ENCODE measurements at regions not wholly inside any gene's neighbourhood (a gene's known extent, or its start where the extent isn't known, plus 50 kb on each side); places are given as distances from the start of the nearest gene placed in this dataset.

DNA sequence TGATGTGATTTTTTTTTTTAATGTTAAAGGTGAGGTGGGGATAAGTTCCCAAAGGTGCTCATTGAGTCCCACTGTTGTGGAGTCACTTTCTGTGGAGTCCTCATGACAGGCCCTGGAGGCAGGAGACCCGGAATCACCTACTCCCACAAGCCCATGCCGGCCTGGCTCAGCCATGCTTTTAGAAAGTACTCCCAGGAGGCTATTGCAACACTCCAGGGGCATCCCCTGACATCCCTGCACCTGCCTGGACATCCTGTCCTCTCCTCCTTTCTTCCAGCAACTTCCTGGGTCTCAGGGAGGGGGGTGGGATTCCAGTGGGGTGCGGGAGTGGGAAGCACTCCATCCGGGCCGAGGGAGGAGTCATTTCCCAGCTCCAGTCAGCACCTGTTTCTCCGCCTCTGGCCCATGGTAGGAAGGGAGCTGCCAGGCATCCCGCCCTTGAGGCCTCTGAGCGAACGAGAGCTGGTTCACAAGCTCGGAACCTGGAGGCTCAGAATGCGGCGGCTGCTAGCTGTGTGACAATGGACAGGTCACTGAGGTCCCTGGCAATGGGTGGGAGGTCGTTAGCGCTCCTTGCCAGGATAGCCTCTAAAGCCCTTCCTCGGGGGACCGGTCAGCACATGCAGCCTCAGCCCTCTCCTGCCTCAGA, 163.9 kb upstream of the ID2 start:
- Histone ChIP-seq H3K4me3 (no peak overlapping the region), H3K27me3 (no peaks in the 10 kb centered on the region), H3K27ac (no peak overlapping the region), H3K9me3 (no peaks in the 10 kb centered on the region), H3K36me3 (no peaks in the 10 kb centered on the region), H3K4me1 (no peaks in the 10 kb centered on the region)
- DNase-seq = no peak
- intact Hi-C loops (cut with DNase I) = no loop called here
- TF ChIP-seq EP300 (IDR thresholded peaks at IDR 0.05) (no peak), POLR2AphosphoS5 (IDR thresholded peaks at IDR 0.05) (no peak), POLR2A (IDR thresholded peaks at IDR 0.05) (no peak)
- TF ChIP-seq, protein P1, sequence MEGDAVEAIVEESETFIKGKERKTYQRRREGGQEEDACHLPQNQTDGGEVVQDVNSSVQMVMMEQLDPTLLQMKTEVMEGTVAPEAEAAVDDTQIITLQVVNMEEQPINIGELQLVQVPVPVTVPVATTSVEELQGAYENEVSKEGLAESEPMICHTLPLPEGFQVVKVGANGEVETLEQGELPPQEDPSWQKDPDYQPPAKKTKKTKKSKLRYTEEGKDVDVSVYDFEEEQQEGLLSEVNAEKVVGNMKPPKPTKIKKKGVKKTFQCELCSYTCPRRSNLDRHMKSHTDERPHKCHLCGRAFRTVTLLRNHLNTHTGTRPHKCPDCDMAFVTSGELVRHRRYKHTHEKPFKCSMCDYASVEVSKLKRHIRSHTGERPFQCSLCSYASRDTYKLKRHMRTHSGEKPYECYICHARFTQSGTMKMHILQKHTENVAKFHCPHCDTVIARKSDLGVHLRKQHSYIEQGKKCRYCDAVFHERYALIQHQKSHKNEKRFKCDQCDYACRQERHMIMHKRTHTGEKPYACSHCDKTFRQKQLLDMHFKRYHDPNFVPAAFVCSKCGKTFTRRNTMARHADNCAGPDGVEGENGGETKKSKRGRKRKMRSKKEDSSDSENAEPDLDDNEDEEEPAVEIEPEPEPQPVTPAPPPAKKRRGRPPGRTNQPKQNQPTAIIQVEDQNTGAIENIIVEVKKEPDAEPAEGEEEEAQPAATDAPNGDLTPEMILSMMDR (IDR thresholded peaks at IDR 0.05) = no peak
- WGBS, 2 donors = 91 to 92% methylated on average over 16 of the region's 16 CpGs

DNA sequence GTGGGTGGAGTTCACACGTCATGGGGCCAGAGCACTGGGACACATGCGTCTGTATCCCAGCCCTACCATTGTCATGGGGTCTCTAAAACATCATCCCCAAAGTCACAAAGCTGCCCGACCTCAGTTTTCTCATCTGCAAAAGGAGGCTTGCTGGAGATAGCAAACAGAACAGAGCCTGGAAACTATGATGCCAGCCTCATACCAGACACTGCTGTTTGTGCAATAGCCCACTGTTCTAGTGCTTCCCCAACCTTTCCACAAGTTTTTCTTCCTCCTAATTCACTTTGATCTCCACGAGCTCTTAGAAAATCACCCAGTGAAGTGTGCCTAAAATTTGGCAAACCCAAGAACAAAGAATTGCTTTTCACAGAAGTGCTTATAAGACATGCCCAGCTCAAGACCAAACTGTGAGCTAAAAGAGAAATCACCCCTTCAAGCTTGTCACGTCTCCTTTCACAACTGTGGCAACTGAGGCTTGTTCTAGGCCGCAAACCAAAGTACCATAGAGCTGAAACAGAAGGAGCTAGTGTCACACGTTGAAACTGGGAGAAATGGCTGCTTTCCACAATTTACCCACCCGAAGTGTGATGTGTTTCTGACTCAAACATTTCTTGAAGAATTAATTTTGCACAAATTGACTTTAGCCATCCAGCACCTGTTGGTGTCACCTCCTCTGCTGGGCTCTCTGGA, 162.7 kb upstream of the ID2 start:
- Histone ChIP-seq H3K9me3 (no peaks in the 10 kb centered on the region), H3K36me3 (no peaks in the 10 kb centered on the region), H3K4me1 (no peaks in the 10 kb centered on the region), H3K27ac (no peak overlapping the region), H3K27me3 (no peaks in the 10 kb centered on the region), H3K4me3 (no peak overlapping the region)
- TF ChIP-seq POLR2AphosphoS5 (IDR thresholded peaks at IDR 0.05) (no peak), EP300 (IDR thresholded peaks at IDR 0.05) (no peak), POLR2A (IDR thresholded peaks at IDR 0.05) (no peak)
- TF ChIP-seq, protein P1 (IDR thresholded peaks at IDR 0.05) = no peak
- 79 to 87% methylated on average over 8 of the region's 8 CpGs for WGBS, 2 donors
- no peak for DNase-seq
- intact Hi-C loops (cut with DNase I) = no loop called here

DNA sequence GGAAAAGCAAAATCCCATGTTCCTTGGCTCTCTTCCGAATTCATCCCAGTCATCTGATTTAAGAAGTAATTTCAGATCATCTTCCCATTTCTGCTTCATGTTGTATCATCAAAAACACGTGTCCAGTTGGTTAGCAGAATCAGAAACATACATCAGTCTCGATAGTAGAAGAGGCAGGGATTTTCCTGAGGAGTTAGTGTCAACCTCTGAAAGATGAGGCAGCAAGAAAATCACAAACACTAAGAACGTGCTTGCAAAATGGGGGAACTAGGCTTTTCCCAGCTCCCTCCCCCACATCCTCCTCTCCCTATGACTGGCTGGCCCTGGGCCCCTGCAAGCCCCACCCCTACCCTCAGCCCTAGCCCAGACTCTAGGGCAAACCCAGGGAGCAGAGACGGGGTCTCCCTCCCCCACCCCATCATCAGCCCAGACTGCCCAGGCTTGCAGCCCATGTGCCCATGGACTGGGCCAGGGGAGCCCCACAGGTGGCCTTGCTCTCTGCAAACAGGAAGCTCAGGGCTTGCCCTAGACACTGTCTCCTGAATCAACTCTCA, 161.0 kb upstream of the ID2 start:
- TF ChIP-seq, protein P1 (IDR thresholded peaks at IDR 0.05) = no peak
- TF ChIP-seq POLR2AphosphoS5 (IDR thresholded peaks at IDR 0.05) = no peak
- TF ChIP-seq EP300 (IDR thresholded peaks at IDR 0.05) = no peak
- TF ChIP-seq POLR2A (IDR thresholded peaks at IDR 0.05) = no peak
- Histone ChIP-seq H3K27me3 (no peaks in the 10 kb centered on the region), H3K27ac (no peak overlapping the region), H3K4me3 (no peak overlapping the region), H3K4me1 (no peaks in the 10 kb centered on the region), H3K9me3 (no peaks in the 10 kb centered on the region), H3K36me3 (no peaks in the 10 kb centered on the region)
- no peak for DNase-seq
- intact Hi-C loops (cut with DNase I) = no loop called here
- WGBS, 2 donors = 77 to 86% methylated on average over 5 of the region's 5 CpGs

DNA sequence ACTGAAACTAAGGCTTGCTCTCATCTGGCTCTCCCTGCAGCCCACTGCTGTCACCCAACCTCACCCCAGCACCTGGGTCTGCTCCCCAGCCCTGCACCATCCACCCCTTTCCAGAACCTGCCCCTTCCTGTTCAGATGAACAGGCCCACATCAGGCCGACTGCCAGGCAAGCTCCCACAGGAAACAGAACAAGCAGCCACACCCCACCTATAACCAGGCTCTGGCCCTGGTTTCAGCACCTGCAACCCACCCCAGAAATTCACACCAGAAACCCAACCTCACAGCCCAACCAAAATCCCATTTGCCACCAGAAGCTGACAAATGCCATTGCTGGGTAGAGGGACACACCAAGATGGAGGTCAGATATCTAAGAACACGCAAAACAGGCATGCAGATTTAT, 159.2 kb upstream of the ID2 start:
- no peaks in the 10 kb centered on the region for H3K4me1 ChIP-seq
- no peak for DNase-seq

More for the DNA sequence above, 159.2 kb upstream of the ID2 start:
- H3K27ac ChIP-seq = no peak overlapping the region
- H3K9me3 ChIP-seq = no peaks in the 10 kb centered on the region
- 54 to 58% methylated on average over 2 of the region's 2 CpGs for WGBS, 2 donors
- H3K36me3 ChIP-seq = no peaks in the 10 kb centered on the region
- no peak overlapping the region for H3K4me3 ChIP-seq
- TF ChIP-seq POLR2AphosphoS5 (IDR thresholded peaks at IDR 0.05) = no peak
- no peak for TF ChIP-seq POLR2A (IDR thresholded peaks at IDR 0.05)
- TF ChIP-seq EP300 (IDR thresholded peaks at IDR 0.05) = no peak
- TF ChIP-seq, protein P1 (IDR thresholded peaks at IDR 0.05) = no peak
- no peaks in the 10 kb centered on the region for H3K27me3 ChIP-seq
- intact Hi-C loops (cut with DNase I) = no loop called here
